HCT116 (cell line): ENCODE measurements at regions not wholly inside any gene's neighbourhood (a gene's known extent, or its start where the extent isn't known, plus 50 kb on each side); places are given as distances from the start of the nearest gene placed in this dataset.

Experiments used
- CBX3 ChIP-seq: IDR thresholded peaks from 2 replicates; pipeline ENCODE4 v1.6.1; 2012; ENCODE audit warnings: low read depth
- EZH2phosphoT487 ChIP-seq: fragments of 200-600 bp; IDR thresholded peaks from 2 replicates; pipeline ENCODE4 v1.6.1; 2018; ENCODE audit warnings: antibody characterized with exemption, borderline replicate concordance
- SP1 ChIP-seq: IDR thresholded peaks from 2 replicates; pipeline ENCODE4 v1.6.1; 2012; ENCODE audit warnings: low read depth
- YY1 ChIP-seq: IDR thresholded peaks from 2 replicates; pipeline ENCODE4 v1.6.1; 2011; ENCODE audit warnings: low read length, low read depth, moderate library complexity, mild to moderate bottlenecking; ENCODE audit not compliant: insufficient replicate concordance; ENCODE audit errors: extremely low read depth
- TF ChIP-seq, protein P1 (sequence below), 3 experiments: fragments of 200-600 bp in 1 of 3; sonication (generic) in 1 of 3; IDR thresholded peaks in 2 of 3; conservative IDR thresholded peaks in 1 of 3; 2 replicates each; pipeline ENCODE4 v1.5.1; 2012 to 2017; ENCODE audit warnings: low read depth in 2 of 3, low read length in 2 of 3, antibody characterized with exemption in 1 of 3, borderline replicate concordance in 1 of 3, control low read depth in 1 of 3, mild to moderate bottlenecking in 1 of 3, mixed read lengths in 1 of 3, mixed run types in 1 of 3, moderate library complexity in 1 of 3; ENCODE audit not compliant: insufficient read depth in 1 of 3

DNA sequence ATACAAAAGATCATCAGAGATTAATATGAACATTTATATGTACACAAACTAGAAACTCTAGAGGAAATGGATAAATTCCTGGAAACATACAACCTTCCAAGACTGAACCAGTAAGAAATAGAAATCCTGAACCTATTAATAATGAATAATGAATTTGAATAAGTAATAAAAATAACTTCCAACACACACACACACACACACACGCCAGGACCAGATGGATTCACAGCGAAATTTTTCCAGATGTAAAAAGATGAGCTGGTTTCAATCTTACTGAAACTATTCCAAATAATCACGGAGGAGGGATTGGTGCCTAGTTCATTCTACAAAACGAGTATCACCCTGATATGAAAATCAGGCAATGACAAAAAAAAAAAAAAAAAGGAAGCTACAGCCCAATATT, 1095.0 kb downstream of the FAT4 start:
- TF ChIP-seq YY1 (no peak), SP1 (no peak), EZH2phosphoT487 (no peak), CBX3 (no peak)
- TF ChIP-seq, protein P1, sequence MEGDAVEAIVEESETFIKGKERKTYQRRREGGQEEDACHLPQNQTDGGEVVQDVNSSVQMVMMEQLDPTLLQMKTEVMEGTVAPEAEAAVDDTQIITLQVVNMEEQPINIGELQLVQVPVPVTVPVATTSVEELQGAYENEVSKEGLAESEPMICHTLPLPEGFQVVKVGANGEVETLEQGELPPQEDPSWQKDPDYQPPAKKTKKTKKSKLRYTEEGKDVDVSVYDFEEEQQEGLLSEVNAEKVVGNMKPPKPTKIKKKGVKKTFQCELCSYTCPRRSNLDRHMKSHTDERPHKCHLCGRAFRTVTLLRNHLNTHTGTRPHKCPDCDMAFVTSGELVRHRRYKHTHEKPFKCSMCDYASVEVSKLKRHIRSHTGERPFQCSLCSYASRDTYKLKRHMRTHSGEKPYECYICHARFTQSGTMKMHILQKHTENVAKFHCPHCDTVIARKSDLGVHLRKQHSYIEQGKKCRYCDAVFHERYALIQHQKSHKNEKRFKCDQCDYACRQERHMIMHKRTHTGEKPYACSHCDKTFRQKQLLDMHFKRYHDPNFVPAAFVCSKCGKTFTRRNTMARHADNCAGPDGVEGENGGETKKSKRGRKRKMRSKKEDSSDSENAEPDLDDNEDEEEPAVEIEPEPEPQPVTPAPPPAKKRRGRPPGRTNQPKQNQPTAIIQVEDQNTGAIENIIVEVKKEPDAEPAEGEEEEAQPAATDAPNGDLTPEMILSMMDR (IDR thresholded peaks at IDR 0.05 in 2 of 3, conservative IDR thresholded peaks at IDR 0.05 in 1 of 3; ENCODE audit: borderline replicate concordance in 1 of 3, insufficient read depth in 1 of 3, low read depth in 2 of 3, low read length in 2 of 3), result no peak
